MCF 10A (cell line): ENCODE measurements at regions not wholly inside any gene's neighbourhood (a gene's known extent, or its start where the extent isn't known, plus 50 kb on each side); places are given as distances from the start of the nearest gene placed in this dataset.
"Not testable (repeated sequence)": the region's sequence is repeated elsewhere in the genome, so short reads cannot be mapped to it uniquely, and the experiment has no call there.

Source experiments
- BruUV-seq: library from RNA; stranded (reverse); fragments of 400-500 nt; replicated peaks from 2 replicates; lab custom pipeline; 2021; lab: Mats Ljungman, UMichigan
- CTCF ChIA-PET: fragments of 300-600 bp; sonication (Branson Sonifier 250); formaldehyde crosslinking; extraction: SDS; loops from one replicate; lab custom pipeline; 2021; ENCODE audit warnings: antibody characterized with exemption, inconsistent platforms; lab: Yijun Ruan, JAX
- POLR2A ChIA-PET: fragments of 300-600, 350-650 bp; sonication (Branson Sonifier 250); formaldehyde crosslinking; extraction: SDS; loops from one replicate; lab custom pipeline; 2020; ENCODE audit warnings: antibody characterized with exemption, inconsistent platforms; lab: Yijun Ruan, JAX
- DNase-seq: peaks from one replicate; pipeline ENCODE4 v3.0.0-alpha.2; 2018; ENCODE audit not compliant: unreplicated experiment
- H3K27ac Mint-ChIP-seq: one replicate; pipeline ENCODE4 v1.8.0; 2022; ENCODE audit warnings: mild to moderate bottlenecking, low read depth, mixed read lengths; ENCODE audit not compliant: unreplicated experiment
- H3K27me3 Mint-ChIP-seq: one replicate; pipeline ENCODE4 v1.8.0; 2022; ENCODE audit warnings: mixed read lengths; ENCODE audit not compliant: insufficient read depth, unreplicated experiment
- H3K36me3 Mint-ChIP-seq: one replicate; pipeline ENCODE4 v1.8.0; 2022; ENCODE audit warnings: mild to moderate bottlenecking, moderate library complexity, mixed read lengths; ENCODE audit not compliant: insufficient read depth, unreplicated experiment
- H3K4me1 Mint-ChIP-seq: one replicate; pipeline ENCODE4 v1.8.0; 2022; ENCODE audit warnings: mixed read lengths; ENCODE audit not compliant: insufficient read depth, unreplicated experiment
- H3K4me3 Mint-ChIP-seq: one replicate; pipeline ENCODE4 v1.8.0; 2022; ENCODE audit warnings: mild to moderate bottlenecking, moderate library complexity, mixed read lengths; ENCODE audit not compliant: unreplicated experiment
- H3K9me3 Mint-ChIP-seq: one replicate; pipeline ENCODE4 v1.8.0; 2022; ENCODE audit warnings: mixed read lengths; ENCODE audit not compliant: unreplicated experiment
- CTCF ChIP-seq: fragments of 200-600 bp; IDR thresholded peaks from one replicate; pipeline ENCODE4 v1.8.0; 2022; ENCODE audit warnings: antibody characterized with exemption, mild to moderate bottlenecking; ENCODE audit not compliant: unreplicated experiment
- intact Hi-C: fragments of 100-400 bp; cut with micrococcal nuclease; formaldehyde crosslinking; loops from 2 replicates; pipeline ENCODE4 v1.14.1; 2022

GRCh38 chr12:90211017-90211416 is 502.4 kb upstream of the ATP2B1 start:
- no TSS peak for BruUV-seq
- Mint-ChIP-seq H3K9me3 (peaks cover 12% of the 10 kb centered on the region), H3K4me3 (no peak overlapping the region), H3K27ac (no peak overlapping the region), H3K36me3 (no peaks in the 10 kb centered on the region), H3K4me1 (peaks cover 12% of the 10 kb centered on the region), H3K27me3 (no peaks in the 10 kb centered on the region)
- POLR2A ChIA-PET: interaction anchor here (0.7 kb wide), 2 partner anchors 718 to 1122 kb away, joined by 4 read pairs; no protein-coding TSS in a partner anchor
- TF ChIP-seq CTCF: no peak
- peak; percentile 61 for DNase-seq
- intact Hi-C loops: no loop called here
- CTCF ChIA-PET: no interaction called here

GRCh38 chr12:90209029-90209428 is 500.4 kb upstream of the ATP2B1 start:
- H3K4me3 Mint-ChIP-seq: no peak overlapping the region
- TF ChIP-seq CTCF: no peak
- no peak overlapping the region for H3K27ac Mint-ChIP-seq
- BruUV-seq: no TSS peak
- intact Hi-C loops: no loop called here
- H3K4me1 Mint-ChIP-seq: peaks cover 12% of the 10 kb centered on the region
- H3K27me3 Mint-ChIP-seq: no peaks in the 10 kb centered on the region
- no peak for DNase-seq
- ChIA-PET CTCF (interaction anchor here (0.6 to 1.0 kb wide), 2 partner anchors 16 to 668 kb away, joined by 3 to 4 read pairs; no protein-coding TSS in a partner anchor), POLR2A (no interaction called here)
- no peaks in the 10 kb centered on the region for H3K36me3 Mint-ChIP-seq
- peaks cover 12% of the 10 kb centered on the region for H3K9me3 Mint-ChIP-seq

- DNase-seq, H3K36me3 Mint-ChIP-seq, H3K27me3 Mint-ChIP-seq, POLR2A ChIA-PET, BruUV-seq, intact Hi-C loops, H3K27ac Mint-ChIP-seq, CTCF ChIA-PET, H3K4me3 Mint-ChIP-seq: not testable (repeated sequence)
- Mint-ChIP-seq H3K9me3 (peaks cover 12% of the 10 kb centered on the region), H3K4me1 (peaks cover 12% of the 10 kb centered on the region)
Observed at GRCh38 chr12:90208379-90208778, 499.7 kb upstream of the ATP2B1 start.

GRCh38 chr12:90207799-90208198 is 499.2 kb upstream of the ATP2B1 start:
- intact Hi-C loops: no loop called here
- TF ChIP-seq CTCF: no peak
- no TSS peak for BruUV-seq
- peaks cover 12% of the 10 kb centered on the region for H3K9me3 Mint-ChIP-seq
- no peaks in the 10 kb centered on the region for H3K36me3 Mint-ChIP-seq
- no peak overlapping the region for H3K27ac Mint-ChIP-seq
- ChIA-PET CTCF (no interaction called here), POLR2A (no interaction called here)
- H3K27me3 Mint-ChIP-seq: no peaks in the 10 kb centered on the region
- DNase-seq: no peak
- peaks cover 12% of the 10 kb centered on the region for H3K4me1 Mint-ChIP-seq
- H3K4me3 Mint-ChIP-seq: no peak overlapping the region

GRCh38 chr12:90205165-90205564 is 496.5 kb upstream of the ATP2B1 start:
- H3K4me3 Mint-ChIP-seq: no peak overlapping the region
- no peak overlapping the region for H3K27ac Mint-ChIP-seq
- no TSS peak for BruUV-seq
- H3K27me3 Mint-ChIP-seq: no peaks in the 10 kb centered on the region
- intact Hi-C loops: no loop called here
- CTCF ChIA-PET: no interaction called here
- H3K4me1 Mint-ChIP-seq: no peaks in the 10 kb centered on the region
- H3K9me3 Mint-ChIP-seq: peaks cover 12% of the 10 kb centered on the region
- POLR2A ChIA-PET: interaction anchor here (0.7 kb wide), 1 partner anchor 705 kb away, joined by 3 read pairs; no protein-coding TSS in a partner anchor
- no peaks in the 10 kb centered on the region for H3K36me3 Mint-ChIP-seq
- no peak for TF ChIP-seq CTCF
- DNase-seq: no peak
